IMR-90 (cell line): ENCODE measurements at regions not wholly inside any gene's neighbourhood (a gene's known extent, or its start where the extent isn't known, plus 50 kb on each side); places are given as distances from the start of the nearest gene placed in this dataset.

Experiments
- ATAC-seq: fragments of 200-7000 bp; cut with Tn5 transposase; 2 replicates; pipeline ENCODE4 v1.9.1; 2020; ENCODE audit warnings: low read depth, mild to moderate bottlenecking, moderate library complexity
- BruUV-seq: library from RNA; stranded (reverse); fragments of 400-500 nt; replicated peaks from 2 replicates; lab custom pipeline; 2021; lab: Mats Ljungman, UMichigan
- CTCF ChIA-PET: fragments of 300-600 bp; formaldehyde crosslinking; extraction: SDS; loops from one replicate; lab custom pipeline; 2021; ENCODE audit warnings: antibody characterized with exemption; lab: Yijun Ruan, JAX
- POLR2A ChIA-PET: fragments of 300-600 bp; sonication (Branson Sonifier 250); formaldehyde crosslinking; loops from one replicate; lab custom pipeline; 2022; ENCODE audit warnings: antibody characterized with exemption; ENCODE audit not compliant: unreplicated experiment; lab: Charles Lee
- DNase-seq: peaks from one replicate; pipeline ENCODE4 v3.0.0; 2013
- H2AFZ ChIP-seq: replicated peaks from 2 replicates; pipeline ENCODE3; 2013; ENCODE audit warnings: low read length, mild to moderate bottlenecking; ENCODE audit not compliant: poor library complexity
- H2AK5ac ChIP-seq: 2 replicates; pipeline ENCODE4 v1.6.1; 2013; ENCODE audit warnings: low read depth, low read length, inconsistent platforms
- H2AK9ac ChIP-seq: replicated peaks from 2 replicates; pipeline ENCODE3; 2013; ENCODE audit warnings: mild to moderate bottlenecking, low read depth, low read length, moderate library complexity; ENCODE audit not compliant: poor library complexity
- H2BK120ac ChIP-seq: 2 replicates; pipeline ENCODE4 v1.6.1; 2013; ENCODE audit warnings: low read depth, low read length, inconsistent platforms
- H2BK15ac ChIP-seq: 3 replicates; pipeline ENCODE4 v1.6.1; 2013; ENCODE audit warnings: low read depth, low read length, inconsistent platforms
- H2BK20ac ChIP-seq: 2 replicates; pipeline ENCODE4 v1.6.1; 2013; ENCODE audit warnings: low read depth, mild to moderate bottlenecking, inconsistent platforms, low read length, moderate library complexity
- H2BK5ac ChIP-seq: 2 replicates; pipeline ENCODE4 v1.6.1; 2013; ENCODE audit warnings: mild to moderate bottlenecking, low read depth, low read length, inconsistent platforms; ENCODE audit not compliant: poor library complexity, severe bottlenecking
- H3K14ac ChIP-seq: replicated peaks from 2 replicates; pipeline ENCODE4 v1.6.1; 2013; ENCODE audit warnings: low read depth, low read length, inconsistent platforms
- H3K18ac ChIP-seq: 2 replicates; pipeline ENCODE4 v1.6.1; 2013; ENCODE audit warnings: low read depth, low read length, control low read depth
- H3K23ac ChIP-seq: 2 replicates; pipeline ENCODE4 v1.6.1; 2013; ENCODE audit warnings: low read depth, low read length, inconsistent platforms
- H3K27ac ChIP-seq: 2 replicates; pipeline ENCODE4 v1.5.1; 2013; ENCODE audit warnings: mild to moderate bottlenecking, control low read depth, low read length; ENCODE audit not compliant: insufficient read depth
- H3K27me3 ChIP-seq: 2 replicates; pipeline ENCODE4 v1.6.1; 2013; ENCODE audit warnings: low read length; ENCODE audit not compliant: control insufficient read depth, insufficient read depth
- H3K36me3 ChIP-seq: 2 replicates; pipeline ENCODE4 v1.6.1; 2013; ENCODE audit warnings: low read length, mixed read lengths; ENCODE audit not compliant: control insufficient read depth, insufficient read depth
- H3K4ac ChIP-seq: 2 replicates; pipeline ENCODE4 v1.6.1; 2013; ENCODE audit warnings: low read depth, low read length, inconsistent platforms
- H3K4me1 ChIP-seq: 2 replicates; pipeline ENCODE4 v1.6.1; 2013; ENCODE audit warnings: low read length, mixed read lengths; ENCODE audit not compliant: control insufficient read depth, insufficient read depth
- H3K4me2 ChIP-seq: 2 replicates; pipeline ENCODE4 v1.6.1; 2013; ENCODE audit warnings: low read depth, mild to moderate bottlenecking, control low read depth, low read length, moderate library complexity
- H3K4me3 ChIP-seq: 2 replicates; pipeline ENCODE4 v1.5.1; 2013; ENCODE audit warnings: low read depth, mild to moderate bottlenecking, control low read depth, low read length, moderate library complexity; ENCODE audit not compliant: insufficient read depth
- H3K56ac ChIP-seq: 2 replicates; pipeline ENCODE4 v1.6.1; 2013; ENCODE audit warnings: low read length, inconsistent platforms; ENCODE audit not compliant: insufficient read depth; ENCODE audit errors: extremely low read depth
- H3K79me1 ChIP-seq, 2 experiments: 2 replicates each; pipeline ENCODE4 v1.6.1; 2013; ENCODE audit warnings: low read length in 2 of 2, inconsistent platforms in 1 of 2, low read depth in 1 of 2
- H3K9ac ChIP-seq: 2 replicates; pipeline ENCODE4 v1.6.1; 2013; ENCODE audit warnings: low read depth, low read length, control low read depth
- H3K9me1 ChIP-seq: 2 replicates; pipeline ENCODE4 v1.6.1; 2013; ENCODE audit warnings: low read length, inconsistent platforms; ENCODE audit not compliant: insufficient read depth
- H3K9me3 ChIP-seq: 2 replicates; pipeline ENCODE4 v1.6.1; 2013; ENCODE audit warnings: low read length; ENCODE audit not compliant: control insufficient read depth, insufficient read depth
- H4K20me1 ChIP-seq: 2 replicates; pipeline ENCODE4 v1.6.1; 2013; ENCODE audit warnings: low read length, inconsistent platforms; ENCODE audit not compliant: insufficient read depth
- H4K5ac ChIP-seq: 2 replicates; pipeline ENCODE4 v1.6.1; 2013; ENCODE audit warnings: mild to moderate bottlenecking, low read depth, low read length, control low read depth
- H4K8ac ChIP-seq, 2 experiments: 2 replicates each; pipeline ENCODE4 v1.6.1; 2013; ENCODE audit warnings: low read depth in 2 of 2, low read length in 2 of 2, control low read depth in 1 of 2, inconsistent platforms in 1 of 2
- H4K91ac ChIP-seq: 2 replicates; pipeline ENCODE4 v1.6.1; 2013; ENCODE audit warnings: low read depth, low read length, inconsistent platforms; ENCODE audit not compliant: insufficient read depth
- BHLHE40 ChIP-seq: fragments of 150-350 bp; IDR thresholded peaks from 2 replicates; pipeline ENCODE4 v1.6.1; 2016; ENCODE audit warnings: mild to moderate bottlenecking, low read depth, low read length
- CEBPB ChIP-seq: IDR thresholded peaks from 2 replicates; pipeline ENCODE4 v1.6.1; 2012; ENCODE audit warnings: low read depth, low read length, improper control_type of control experiment
- CHD1 ChIP-seq: IDR thresholded peaks from 2 replicates; pipeline ENCODE4 v1.6.1; 2012; ENCODE audit warnings: low read depth, low read length, improper control_type of control experiment
- CTCF ChIP-seq: conservative IDR thresholded peaks from 2 replicates; pipeline ENCODE4 v1.5.1; 2012; ENCODE audit warnings: mild to moderate bottlenecking, low read depth, low read length, improper control_type of control experiment
- FOS ChIP-seq: fragments of 150-350 bp; IDR thresholded peaks from 2 replicates; pipeline ENCODE4 v1.6.1; 2016; ENCODE audit warnings: low read depth, low read length
- MXI1 ChIP-seq: IDR thresholded peaks from 2 replicates; pipeline ENCODE4 v1.6.1; 2012; ENCODE audit warnings: low read depth, mild to moderate bottlenecking, low read length, moderate library complexity, borderline replicate concordance
- NFE2L2 ChIP-seq: fragments of 150-350 bp; IDR thresholded peaks from 2 replicates; pipeline ENCODE4 v1.6.1; 2016; ENCODE audit warnings: low read depth, mild to moderate bottlenecking, low read length
- WGBS, 2 experiments: methylation state at CpG; one replicate each; pipeline versions ENCODE4 v1.1.5 to v1.1.7; 2013; ENCODE audit warnings: missing lambda C conversion rate in 2 of 2; ENCODE audit not compliant: insufficient read length in 1 of 2; ENCODE audit errors: extremely low coverage in 2 of 2; 5-methylcytosine and 5-hydroxymethylcytosine counted together
- dilution Hi-C: fragments of 300-500 bp; cut with HindIII; formaldehyde crosslinking; loops from one replicate; pipeline ENCODE4 v1.14.3; 2018; ENCODE audit warnings: low sequenced_read_pairs; ENCODE audit not compliant: unreplicated experiment
- in situ Hi-C: fragments of 300-500 bp; cut with MboI; formaldehyde crosslinking; loops from 3 replicates; pipeline ENCODE4 v1.14.3; 2019; ENCODE audit warnings: low sequenced_read_pairs, inconsistent platforms, mixed read lengths
- intact Hi-C: fragments of 100-400 bp; cut with micrococcal nuclease; formaldehyde crosslinking; loops from 2 replicates; pipeline ENCODE4 v1.10.0; 2022
- TF ChIP-seq, protein P1 (sequence below): fragments of 150-350 bp; IDR thresholded peaks from 2 replicates; pipeline ENCODE4 v1.6.1; 2016; ENCODE audit warnings: low read depth, mild to moderate bottlenecking, low read length, moderate library complexity, borderline replicate concordance

- Histone ChIP-seq H2BK5ac (no peak overlapping the region), H3K23ac (no peak overlapping the region), H3K79me1 (no peaks in the 10 kb centered on the region), H2AK5ac (no peak overlapping the region), H3K9me1 (no peaks in the 10 kb centered on the region), H2BK20ac (no peak overlapping the region), H3K27ac (no peak overlapping the region), H3K14ac (no peak overlapping the region), H4K91ac (no peak overlapping the region), H3K56ac (no peak overlapping the region), H3K4me2 (no peak overlapping the region), H4K5ac (no peak overlapping the region), H3K9me3 (peaks cover 2% of the 10 kb centered on the region; the same call in 1 of the 2 replicates), H3K4ac (no peak overlapping the region), H2AFZ (no peak overlapping the region), H4K20me1 (no peaks in the 10 kb centered on the region), H2BK120ac (no peak overlapping the region), H3K18ac (no peak overlapping the region), H3K4me1 (no peaks in the 10 kb centered on the region), H2AK9ac (no peak overlapping the region), H3K4me3 (no peak overlapping the region), H2BK15ac (no peak overlapping the region), H3K36me3 (no peaks in the 10 kb centered on the region), H3K27me3 (no peaks in the 10 kb centered on the region), H4K8ac (no peak overlapping the region), H3K9ac (no peak overlapping the region)
- ChIA-PET POLR2A (no interaction called here), CTCF (no interaction called here)
- BruUV-seq = no TSS peak
- TF ChIP-seq CTCF (no peak), MXI1 (no peak), NFE2L2 (no peak), CEBPB (peak; percentile 26; the same call in 1 of the 2 replicates), BHLHE40 (no peak), CHD1 (no peak), FOS (no peak)
- TF ChIP-seq, protein P1, sequence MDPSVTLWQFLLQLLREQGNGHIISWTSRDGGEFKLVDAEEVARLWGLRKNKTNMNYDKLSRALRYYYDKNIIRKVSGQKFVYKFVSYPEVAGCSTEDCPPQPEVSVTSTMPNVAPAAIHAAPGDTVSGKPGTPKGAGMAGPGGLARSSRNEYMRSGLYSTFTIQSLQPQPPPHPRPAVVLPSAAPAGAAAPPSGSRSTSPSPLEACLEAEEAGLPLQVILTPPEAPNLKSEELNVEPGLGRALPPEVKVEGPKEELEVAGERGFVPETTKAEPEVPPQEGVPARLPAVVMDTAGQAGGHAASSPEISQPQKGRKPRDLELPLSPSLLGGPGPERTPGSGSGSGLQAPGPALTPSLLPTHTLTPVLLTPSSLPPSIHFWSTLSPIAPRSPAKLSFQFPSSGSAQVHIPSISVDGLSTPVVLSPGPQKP = no peak
- ATAC-seq = no peak
- no CpG with 5 or more reads among the region's 3 CpGs for WGBS, 2 experiments
- intact Hi-C loops = no loop called here
- in situ Hi-C loops = no loop called here
- dilution Hi-C loops = no loop called here
- DNase-seq = no peak
Measured at GRCh38 chr5:29005386-29005785, 1967.0 kb upstream of the CDH9 start.
